GM21576 (cell line): ENCODE measurements at regions not wholly inside any gene's neighbourhood (a gene's known extent, or its start where the extent isn't known, plus 50 kb on each side); places are given as distances from the start of the nearest gene placed in this dataset.

Experiments used
- ATAC-seq: cut with Tn5 transposase; IDR thresholded peaks from one replicate; pipeline ENCODE4 v1.9.1; 2021; ENCODE audit warnings: mild to moderate bottlenecking, moderate library complexity; ENCODE audit not compliant: unreplicated experiment

GRCh38 chr6:130314271-130314670 is 51.5 kb upstream of the TMEM200A start:
- no peak for ATAC-seq

- no peak for ATAC-seq
These were observed 52.6 kb upstream of the TMEM200A start for GRCh38 chr6:130313206-130313605.

- no peak for ATAC-seq
These were observed 56.8 kb upstream of the TMEM200A start for GRCh38 chr6:130309028-130309427.

GRCh38 chr6:130307752-130308361 is 58.0 kb upstream of the TMEM200A start:
- no peak for ATAC-seq

- ATAC-seq: no peak
These were observed 59.4 kb upstream of the TMEM200A start for GRCh38 chr6:130306377-130306776.

GRCh38 chr6:130303431-130303830 is 62.4 kb upstream of the TMEM200A start:
- ATAC-seq: no peak

- ATAC-seq: no peak
These were observed 67.6 kb upstream of the TMEM200A start for GRCh38 chr6:130298258-130298657.

- ATAC-seq: no peak
These were observed 69.0 kb upstream of the TMEM200A start for GRCh38 chr6:130296854-130297253.

GRCh38 chr6:130293800-130294199 is 71.0 kb upstream of the SAMD3 start:
- peak; percentile 66 for ATAC-seq

GRCh38 chr6:130288065-130288464 is 65.3 kb upstream of the SAMD3 start:
- ATAC-seq: no peak

GRCh38 chr6:130282234-130282995 is 59.7 kb upstream of the SAMD3 start:
- ATAC-seq: peak; percentile 68

- no peak for ATAC-seq
These were observed 53.8 kb upstream of the SAMD3 start for GRCh38 chr6:130276507-130276906.

- ATAC-seq: no peak
These were observed 51.3 kb upstream of the SAMD3 start for GRCh38 chr6:130274007-130274406.
